OCI-LY1 (cell line): ENCODE measurements at regions not wholly inside any gene's neighbourhood (a gene's known extent, or its start where the extent isn't known, plus 50 kb on each side); places are given as distances from the start of the nearest gene placed in this dataset.

Source experiments
- H2AFZ ChIP-seq: fragments of 200-600 bp; sonication (generic), shearing (Covaris generic); 2 replicates; pipeline ENCODE4 v1.6.0; 2014; ENCODE audit warnings: antibody characterized with exemption, mild to moderate bottlenecking, low read length
- H3F3A ChIP-seq: fragments of 200-600 bp; sonication (generic), shearing (Covaris generic); 2 replicates; pipeline ENCODE4 v1.6.0; 2014; ENCODE audit warnings: mild to moderate bottlenecking, antibody characterized with exemption, low read length, moderate library complexity; ENCODE audit not compliant: insufficient read depth
- H3K27ac ChIP-seq: fragments of 200-600 bp; sonication (generic); 2 replicates; pipeline ENCODE4 v1.5.1; 2014; ENCODE audit warnings: low read length, mixed run types, mild to moderate bottlenecking, low read depth; ENCODE audit not compliant: poor library complexity, severe bottlenecking
- H3K27me3 ChIP-seq: fragments of 200-600 bp; sonication (generic); 2 replicates; pipeline ENCODE4 v1.6.0; 2014; ENCODE audit warnings: antibody characterized with exemption, mild to moderate bottlenecking, low read length, moderate library complexity; ENCODE audit not compliant: insufficient read depth
- H3K36me3 ChIP-seq: fragments of 200-600 bp; sonication (generic); 2 replicates; pipeline ENCODE4 v1.6.1; 2014; ENCODE audit warnings: mild to moderate bottlenecking, antibody characterized with exemption, low read length, moderate library complexity, mixed read lengths; ENCODE audit not compliant: insufficient read depth
- H3K4me1 ChIP-seq: fragments of 200-600 bp; sonication (generic); 2 replicates; pipeline ENCODE4 v1.5.1; 2014; ENCODE audit warnings: mild to moderate bottlenecking, low read length, moderate library complexity; ENCODE audit not compliant: insufficient read depth, severe bottlenecking
- H3K4me2 ChIP-seq: fragments of 200-600 bp; sonication (generic), shearing (Covaris generic); 2 replicates; pipeline ENCODE4 v1.6.1; 2014; ENCODE audit warnings: low read length
- H3K4me3 ChIP-seq: fragments of 200-600 bp; sonication (generic); 2 replicates; pipeline ENCODE4 v1.5.1; 2014; ENCODE audit warnings: low read length, low read depth, mild to moderate bottlenecking, mixed read lengths; ENCODE audit not compliant: poor library complexity, severe bottlenecking
- H3K79me2 ChIP-seq: fragments of 200-600 bp; shearing (Covaris generic); 2 replicates; pipeline ENCODE4 v1.6.1; 2016; ENCODE audit warnings: mixed run types, low read length, mixed read lengths; ENCODE audit not compliant: insufficient read depth
- H3K9ac ChIP-seq: fragments of 200-600 bp; sonication (generic), shearing (Covaris generic); 2 replicates; pipeline ENCODE4 v1.6.1; 2014; ENCODE audit warnings: mild to moderate bottlenecking, low read length, mixed read lengths
- H3K9me2 ChIP-seq: fragments of 200-600 bp; sonication (generic), shearing (Covaris generic); 2 replicates; pipeline ENCODE4 v1.6.1; 2014; ENCODE audit warnings: low read depth, mild to moderate bottlenecking, low read length, mixed read lengths
- H3K9me3 ChIP-seq: fragments of 200-600 bp; shearing (Covaris generic); 2 replicates; pipeline ENCODE4 v1.6.1; 2014; ENCODE audit warnings: low read length, mixed read lengths
- H4K20me1 ChIP-seq: fragments of 200-600 bp; sonication (generic), shearing (Covaris generic); 2 replicates; pipeline ENCODE4 v1.6.0; 2016; ENCODE audit warnings: mild to moderate bottlenecking, low read length; ENCODE audit not compliant: insufficient read depth
- EZH2 ChIP-seq: fragments of 200-600 bp; sonication (generic), shearing (Covaris generic); IDR thresholded peaks from 2 replicates; pipeline ENCODE4 v1.8.0; 2017; ENCODE audit warnings: borderline replicate concordance, mixed run types, mild to moderate bottlenecking, antibody characterized with exemption, low read length, moderate library complexity, mixed read lengths
- TF ChIP-seq, protein P1 (sequence below): fragments of 200-600 bp; sonication (generic), shearing (Covaris generic); IDR thresholded peaks from 2 replicates; pipeline ENCODE4 v1.5.1; 2017; ENCODE audit warnings: mild to moderate bottlenecking, antibody characterized with exemption, low read length, moderate library complexity, mixed read lengths

DNA sequence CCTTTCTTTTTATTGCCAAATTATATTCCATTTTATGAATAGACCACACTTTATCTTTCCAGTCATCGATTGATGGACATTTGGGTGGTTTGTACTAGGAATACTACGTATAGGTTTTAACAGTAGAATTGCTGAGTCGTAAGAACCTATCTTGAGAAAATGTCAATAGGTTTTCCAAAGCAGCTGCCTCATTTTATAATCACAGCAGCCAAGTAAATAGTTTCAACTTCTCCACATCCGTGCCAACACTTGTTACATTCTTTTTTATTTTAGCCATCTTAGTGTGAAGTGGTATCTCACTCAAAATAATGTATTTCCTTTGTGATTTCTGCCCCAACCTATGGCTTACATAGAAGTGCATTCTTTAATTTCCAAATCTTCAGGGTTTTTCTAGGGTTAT is 479.2 kb downstream of the CDH26 start:
- Histone ChIP-seq H3K27me3 (no peaks in the 10 kb centered on the region), H3K4me3 (no peak overlapping the region), H3K79me2 (no peaks in the 10 kb centered on the region), H3K27ac (no peak overlapping the region), H3K9ac (no peak overlapping the region), H3K9me3 (no peaks in the 10 kb centered on the region), H3K36me3 (no peaks in the 10 kb centered on the region), H4K20me1 (no peaks in the 10 kb centered on the region), H2AFZ (no peak overlapping the region), H3F3A (no peaks in the 10 kb centered on the region), H3K9me2 (no peaks in the 10 kb centered on the region), H3K4me1 (no peaks in the 10 kb centered on the region), H3K4me2 (no peak overlapping the region)
- TF ChIP-seq EZH2 = no peak
- TF ChIP-seq, protein P1, sequence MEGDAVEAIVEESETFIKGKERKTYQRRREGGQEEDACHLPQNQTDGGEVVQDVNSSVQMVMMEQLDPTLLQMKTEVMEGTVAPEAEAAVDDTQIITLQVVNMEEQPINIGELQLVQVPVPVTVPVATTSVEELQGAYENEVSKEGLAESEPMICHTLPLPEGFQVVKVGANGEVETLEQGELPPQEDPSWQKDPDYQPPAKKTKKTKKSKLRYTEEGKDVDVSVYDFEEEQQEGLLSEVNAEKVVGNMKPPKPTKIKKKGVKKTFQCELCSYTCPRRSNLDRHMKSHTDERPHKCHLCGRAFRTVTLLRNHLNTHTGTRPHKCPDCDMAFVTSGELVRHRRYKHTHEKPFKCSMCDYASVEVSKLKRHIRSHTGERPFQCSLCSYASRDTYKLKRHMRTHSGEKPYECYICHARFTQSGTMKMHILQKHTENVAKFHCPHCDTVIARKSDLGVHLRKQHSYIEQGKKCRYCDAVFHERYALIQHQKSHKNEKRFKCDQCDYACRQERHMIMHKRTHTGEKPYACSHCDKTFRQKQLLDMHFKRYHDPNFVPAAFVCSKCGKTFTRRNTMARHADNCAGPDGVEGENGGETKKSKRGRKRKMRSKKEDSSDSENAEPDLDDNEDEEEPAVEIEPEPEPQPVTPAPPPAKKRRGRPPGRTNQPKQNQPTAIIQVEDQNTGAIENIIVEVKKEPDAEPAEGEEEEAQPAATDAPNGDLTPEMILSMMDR = no peak

DNA sequence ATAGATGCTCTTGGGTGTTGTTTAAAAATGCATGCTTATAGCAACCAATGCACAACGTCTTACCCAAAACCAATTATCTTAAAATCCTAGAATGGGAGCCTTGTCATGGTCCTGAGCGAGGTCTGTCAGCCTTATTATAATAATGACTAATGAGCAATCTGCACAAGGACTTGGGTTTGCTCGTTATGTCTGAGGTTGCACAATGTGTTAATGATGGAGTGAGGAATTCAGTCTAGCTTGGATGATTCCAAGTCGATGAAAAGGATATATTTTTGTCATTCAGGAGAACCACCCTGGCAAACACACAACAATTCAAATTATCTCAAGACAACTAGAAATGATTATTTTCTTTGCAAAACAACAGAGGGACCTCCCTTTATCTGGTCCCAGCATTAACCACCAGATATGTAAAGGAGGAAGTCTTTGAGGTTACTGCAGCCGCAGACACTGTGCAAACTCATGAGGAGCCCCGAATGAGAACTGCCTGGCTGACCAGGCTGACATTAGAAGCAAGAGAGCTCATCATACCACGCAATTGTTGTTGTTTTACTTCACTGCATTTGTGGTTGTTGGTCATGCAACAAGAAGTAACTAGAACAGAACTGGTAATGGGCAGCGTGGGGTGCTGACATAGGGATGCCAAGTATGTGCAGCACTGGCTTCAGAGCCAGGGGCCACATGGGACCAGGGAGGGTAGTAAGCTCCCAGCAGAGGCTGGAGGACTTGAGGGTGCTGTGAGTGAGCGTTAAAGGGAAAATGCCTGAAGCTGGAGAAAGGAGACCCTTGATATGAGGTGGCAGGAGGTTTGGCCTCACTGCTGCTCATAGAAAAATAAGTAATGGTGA is 488.3 kb downstream of the CDH26 start:
- Histone ChIP-seq H3K4me1 (no peaks in the 10 kb centered on the region), H2AFZ (no peak overlapping the region), H3K79me2 (no peaks in the 10 kb centered on the region), H3K27ac (no peak overlapping the region), H3K9me2 (no peaks in the 10 kb centered on the region), H3K27me3 (0 out of 2 replicates have a peak, but pooled peaks cover 6% of the 10 kb centered on the region), H3K9ac (no peak overlapping the region), H3K4me3 (no peak overlapping the region), H3K36me3 (no peaks in the 10 kb centered on the region), H3K4me2 (no peak overlapping the region), H3K9me3 (no peaks in the 10 kb centered on the region), H3F3A (no peaks in the 10 kb centered on the region), H4K20me1 (no peaks in the 10 kb centered on the region)
- TF ChIP-seq, protein P1 = no peak
- TF ChIP-seq EZH2 = no peak

DNA sequence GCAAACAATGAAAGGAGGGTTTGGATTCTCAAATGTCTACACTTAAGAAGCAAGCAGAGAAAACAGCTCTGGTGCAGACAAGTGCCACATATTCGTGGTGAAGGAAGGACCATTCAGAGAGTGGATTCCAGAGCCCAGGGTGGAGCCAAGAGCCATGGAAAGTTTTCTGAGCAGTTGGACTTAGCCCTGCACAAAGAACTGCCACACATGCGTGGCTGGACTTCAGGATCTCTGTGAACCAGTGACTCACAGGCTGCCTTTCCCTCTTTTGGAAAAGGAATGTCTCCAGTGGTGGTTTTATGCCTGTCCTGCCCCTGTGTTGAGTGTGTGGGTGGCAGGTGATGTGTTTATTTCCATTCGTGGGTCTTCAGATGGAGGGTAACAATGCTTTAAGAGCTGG is 489.5 kb downstream of the CDH26 start:
- 0 out of 2 replicates have a peak, but pooled peaks cover 6% of the 10 kb centered on the region for H3K27me3 ChIP-seq

More for the DNA sequence above, 489.5 kb downstream of the CDH26 start:
- Histone ChIP-seq H4K20me1 (no peaks in the 10 kb centered on the region), H3K9ac (no peak overlapping the region), H3K9me2 (no peaks in the 10 kb centered on the region), H3K36me3 (no peaks in the 10 kb centered on the region), H3K4me2 (no peak overlapping the region), H3K79me2 (no peaks in the 10 kb centered on the region), H3K4me3 (no peak overlapping the region), H3F3A (no peaks in the 10 kb centered on the region), H3K9me3 (no peaks in the 10 kb centered on the region), H3K4me1 (no peaks in the 10 kb centered on the region), H3K27ac (no peak overlapping the region), H2AFZ (no peak overlapping the region)
- TF ChIP-seq, protein P1 = no peak
- no peak for TF ChIP-seq EZH2
